Lung (tissue), 11 donors: ENCODE measurements at regions not wholly inside any gene's neighbourhood (a gene's known extent, or its start where the extent isn't known, plus 50 kb on each side); places are given as distances from the start of the nearest gene placed in this dataset.

Experiments used
- ATAC-seq: fragments of 200-7000 bp; cut with Tn5 transposase; one replicate; pipeline ENCODE4 v1.9.1; 2020; ENCODE audit warnings: moderate number of reproducible peaks; ENCODE audit not compliant: insufficient read depth, low FRiP score
- DNase-seq, 3 donors: peaks; one replicate each; pipeline ENCODE4 v3.0.0-alpha.2; 2013 to 2017
- H3K27ac ChIP-seq, 2 donors: one replicate each; pipeline ENCODE4 v1.5.1; 2013; ENCODE audit warnings: mild to moderate bottlenecking in 2 of 2, moderate library complexity in 2 of 2, control low read depth in 1 of 2, inconsistent platforms in 1 of 2, low read depth in 1 of 2, low read length in 1 of 2
- H3K27me3 ChIP-seq, 3 donors: one replicate each; pipeline ENCODE4 v1.5.1; 2013; ENCODE audit warnings: low read length in 2 of 3; ENCODE audit not compliant: control insufficient read depth in 3 of 3, insufficient read depth in 3 of 3
- H3K36me3 ChIP-seq, 4 donors: one replicate each; pipeline ENCODE4 v1.5.1; 2013; ENCODE audit warnings: low read length in 4 of 4, mild to moderate bottlenecking in 1 of 4, moderate library complexity in 1 of 4; ENCODE audit not compliant: control insufficient read depth in 4 of 4, insufficient read depth in 4 of 4
- H3K4me1 ChIP-seq, 5 donors: one replicate each; pipeline ENCODE4 v1.5.1; 2013; ENCODE audit warnings: low read length in 5 of 5, mild to moderate bottlenecking in 2 of 5, moderate library complexity in 1 of 5; ENCODE audit not compliant: control insufficient read depth in 5 of 5, insufficient read depth in 5 of 5
- H3K4me3 ChIP-seq: one replicate; pipeline ENCODE4 v1.5.1; 2013; ENCODE audit warnings: mild to moderate bottlenecking, control low read depth, moderate library complexity
- H3K9ac ChIP-seq, 2 donors: one replicate each; pipeline ENCODE4 v1.5.1; 2013; ENCODE audit warnings: low read length in 2 of 2, control low read depth in 1 of 2; ENCODE audit not compliant: insufficient read depth in 1 of 2
- H3K9me3 ChIP-seq, 4 donors: one replicate each; pipeline ENCODE4 v1.5.1; 2013; ENCODE audit warnings: low read length in 3 of 4, mild to moderate bottlenecking in 1 of 4, moderate library complexity in 1 of 4; ENCODE audit not compliant: control insufficient read depth in 4 of 4, insufficient read depth in 3 of 4
- WGBS, 2 donors: extraction: QIAGEN DNeasy Blood & Tissue Kit; methylation state at CpG; one replicate each; pipeline ENCODE4 v1.1.7; 2013; 5-methylcytosine and 5-hydroxymethylcytosine counted together
- TF ChIP-seq, protein P1 (sequence below): IDR thresholded peaks from 2 replicates; pipeline ENCODE4 v1.5.1; 2012; ENCODE audit warnings: mild to moderate bottlenecking; ENCODE audit errors: control extremely low read depth, extremely low read depth
- donor health status: control.
- donor health status: control.
- donor health status: Bipolar disorder and iron deficiency.
- donor health status: healthy.
- donor health status: DM: yes; HTN: yes; CAD: no.

DNA sequence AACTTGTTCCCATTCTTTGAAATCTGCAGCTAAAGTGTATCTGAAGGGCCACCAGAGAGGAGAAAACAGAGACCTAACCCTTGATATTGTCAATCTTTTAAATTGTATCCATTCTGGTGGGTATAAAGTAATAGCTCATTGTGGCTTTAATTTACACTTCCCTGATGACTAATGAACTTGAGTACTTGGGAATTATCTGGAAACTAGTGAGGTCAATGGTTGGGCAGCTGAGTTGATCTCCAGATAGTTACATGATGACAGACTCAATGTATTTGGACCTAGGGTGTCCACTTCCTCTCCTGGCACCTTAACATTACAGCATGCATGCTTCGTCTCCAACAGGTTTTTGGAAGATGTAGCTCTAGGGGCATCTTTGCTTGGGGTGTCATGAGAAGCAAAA is 195.2 kb downstream of the PDCD6IP start:
- ATAC-seq = no peak
- Histone ChIP-seq H3K4me3 (no peak overlapping the region), H3K9ac (no peak overlapping the region), H3K36me3 (no peaks in the 10 kb centered on the region), H3K27me3 (no peaks in the 10 kb centered on the region), H3K27ac (no peak overlapping the region), H3K9me3 (peaks cover 0 to 6% (median 0%) of the 10 kb centered on the region in 4 donors), H3K4me1 (peaks cover 0 to 2% (median 0%) of the 10 kb centered on the region in 5 donors)
- WGBS, 2 donors = 87 to 93% methylated on average over 1 of the region's 1 CpG
- no peak for DNase-seq
- TF ChIP-seq, protein P1, sequence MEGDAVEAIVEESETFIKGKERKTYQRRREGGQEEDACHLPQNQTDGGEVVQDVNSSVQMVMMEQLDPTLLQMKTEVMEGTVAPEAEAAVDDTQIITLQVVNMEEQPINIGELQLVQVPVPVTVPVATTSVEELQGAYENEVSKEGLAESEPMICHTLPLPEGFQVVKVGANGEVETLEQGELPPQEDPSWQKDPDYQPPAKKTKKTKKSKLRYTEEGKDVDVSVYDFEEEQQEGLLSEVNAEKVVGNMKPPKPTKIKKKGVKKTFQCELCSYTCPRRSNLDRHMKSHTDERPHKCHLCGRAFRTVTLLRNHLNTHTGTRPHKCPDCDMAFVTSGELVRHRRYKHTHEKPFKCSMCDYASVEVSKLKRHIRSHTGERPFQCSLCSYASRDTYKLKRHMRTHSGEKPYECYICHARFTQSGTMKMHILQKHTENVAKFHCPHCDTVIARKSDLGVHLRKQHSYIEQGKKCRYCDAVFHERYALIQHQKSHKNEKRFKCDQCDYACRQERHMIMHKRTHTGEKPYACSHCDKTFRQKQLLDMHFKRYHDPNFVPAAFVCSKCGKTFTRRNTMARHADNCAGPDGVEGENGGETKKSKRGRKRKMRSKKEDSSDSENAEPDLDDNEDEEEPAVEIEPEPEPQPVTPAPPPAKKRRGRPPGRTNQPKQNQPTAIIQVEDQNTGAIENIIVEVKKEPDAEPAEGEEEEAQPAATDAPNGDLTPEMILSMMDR = no peak

DNA sequence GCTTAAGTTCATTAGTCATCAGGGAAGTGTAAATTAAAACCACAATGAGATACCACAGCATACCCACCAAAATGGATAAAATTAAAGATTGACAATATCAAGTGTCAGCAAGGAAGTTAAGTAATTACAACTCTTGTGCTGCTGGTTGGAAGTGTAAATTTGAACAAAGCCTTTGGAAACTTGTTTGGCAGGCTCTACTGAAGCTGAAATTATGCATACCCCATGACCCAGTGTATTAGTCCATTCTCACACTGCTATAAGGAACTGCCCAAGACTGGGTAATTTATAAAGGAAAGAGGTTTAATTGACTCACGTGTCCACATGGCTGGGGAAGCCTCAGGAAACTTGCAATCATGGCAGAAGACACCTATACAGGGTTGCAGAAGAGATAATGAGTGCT is 196.1 kb downstream of the PDCD6IP start:
- H3K4me3 ChIP-seq = no peak overlapping the region
- H3K9ac ChIP-seq = no peak overlapping the region
- peaks cover 0 to 7% (median 0%) of the 10 kb centered on the region in 4 donors for H3K9me3 ChIP-seq
- H3K27ac ChIP-seq = no peak overlapping the region
- WGBS, 2 donors = 4 to 39% methylated on average over 1 of the region's 1 CpG
- no peak for DNase-seq
- ATAC-seq = no peak
- no peaks in the 10 kb centered on the region for H3K27me3 ChIP-seq
- peaks cover 0 to 2% (median 0%) of the 10 kb centered on the region in 5 donors for H3K4me1 ChIP-seq
- H3K36me3 ChIP-seq = no peaks in the 10 kb centered on the region
- TF ChIP-seq, protein P1 = no peak

DNA sequence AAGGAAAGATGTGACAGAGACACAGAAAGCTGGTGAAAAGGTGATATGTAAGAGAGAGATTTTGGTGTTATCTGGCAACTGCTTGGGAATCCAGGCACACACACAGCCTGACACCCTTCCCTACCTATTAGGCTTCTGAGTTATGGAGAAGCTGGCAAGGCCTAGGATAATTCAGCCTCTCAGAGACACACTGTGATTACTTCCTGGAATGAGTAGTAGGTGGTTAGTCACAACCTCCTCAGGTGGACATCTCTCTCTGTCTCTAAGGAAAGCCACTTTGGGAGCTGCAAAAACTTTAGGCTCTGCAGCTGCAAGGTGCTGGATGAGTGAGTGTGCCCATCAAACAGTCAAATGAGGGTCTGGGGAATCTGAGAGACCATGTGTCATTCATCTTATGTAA is 201.9 kb downstream of the PDCD6IP start:
- H3K4me1 ChIP-seq = peaks cover 0 to 2% (median 0%) of the 10 kb centered on the region in 5 donors
- no peaks in the 10 kb centered on the region for H3K36me3 ChIP-seq
- H3K27me3 ChIP-seq = no peaks in the 10 kb centered on the region
- peaks cover 0 to 10% (median 0%) of the 10 kb centered on the region in 4 donors for H3K9me3 ChIP-seq
- H3K9ac ChIP-seq = no peak overlapping the region
- DNase-seq = no peak
- ATAC-seq = no peak
- TF ChIP-seq, protein P1 = no peak
- no peak overlapping the region for H3K4me3 ChIP-seq
- H3K27ac ChIP-seq = no peak overlapping the region

DNA sequence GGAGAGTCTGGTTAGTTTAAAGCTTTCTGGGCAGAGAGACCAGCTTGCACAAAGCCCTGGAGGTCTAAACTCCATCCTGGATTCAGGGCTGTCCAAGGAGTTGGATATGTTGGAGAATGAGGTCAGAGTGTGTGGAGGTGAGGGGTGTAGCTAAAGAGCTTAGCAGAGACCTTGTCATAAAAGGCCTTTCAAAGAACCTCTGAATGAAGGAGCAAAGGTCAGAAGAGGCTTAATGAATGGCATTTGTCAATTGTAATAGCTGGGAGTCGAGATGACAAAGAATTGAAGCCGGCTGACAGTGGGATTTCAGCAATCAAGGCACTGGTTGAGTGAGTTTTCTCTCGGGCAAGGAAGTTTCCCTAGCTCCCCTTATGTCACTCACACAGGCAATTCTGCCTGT is 202.6 kb downstream of the PDCD6IP start:
- ATAC-seq (no peak), DNase-seq (no peak)
- Histone ChIP-seq H3K4me3 (no peak overlapping the region), H3K9me3 (peaks cover 0 to 4% (median 0%) of the 10 kb centered on the region in 4 donors), H3K4me1 (peaks cover 0 to 2% (median 0%) of the 10 kb centered on the region in 5 donors), H3K27me3 (no peaks in the 10 kb centered on the region), H3K9ac (no peak overlapping the region), H3K36me3 (no peaks in the 10 kb centered on the region), H3K27ac (no peak overlapping the region)
- 76 to 88% methylated on average over 3 of the region's 3 CpGs for WGBS, 2 donors
- TF ChIP-seq, protein P1 = no peak
